Fibroblast of skin of back (primary cell): ENCODE measurements at regions not wholly inside any gene's neighbourhood (a gene's known extent, or its start where the extent isn't known, plus 50 kb on each side); places are given as distances from the start of the nearest gene placed in this dataset.
"Not testable (repeated sequence)": the region's sequence is repeated elsewhere in the genome, so short reads cannot be mapped to it uniquely, and the experiment has no call there.

Source experiments
- DNase-seq: peaks from one replicate; pipeline ENCODE4 v3.0.0-alpha.2; 2013

DNA sequence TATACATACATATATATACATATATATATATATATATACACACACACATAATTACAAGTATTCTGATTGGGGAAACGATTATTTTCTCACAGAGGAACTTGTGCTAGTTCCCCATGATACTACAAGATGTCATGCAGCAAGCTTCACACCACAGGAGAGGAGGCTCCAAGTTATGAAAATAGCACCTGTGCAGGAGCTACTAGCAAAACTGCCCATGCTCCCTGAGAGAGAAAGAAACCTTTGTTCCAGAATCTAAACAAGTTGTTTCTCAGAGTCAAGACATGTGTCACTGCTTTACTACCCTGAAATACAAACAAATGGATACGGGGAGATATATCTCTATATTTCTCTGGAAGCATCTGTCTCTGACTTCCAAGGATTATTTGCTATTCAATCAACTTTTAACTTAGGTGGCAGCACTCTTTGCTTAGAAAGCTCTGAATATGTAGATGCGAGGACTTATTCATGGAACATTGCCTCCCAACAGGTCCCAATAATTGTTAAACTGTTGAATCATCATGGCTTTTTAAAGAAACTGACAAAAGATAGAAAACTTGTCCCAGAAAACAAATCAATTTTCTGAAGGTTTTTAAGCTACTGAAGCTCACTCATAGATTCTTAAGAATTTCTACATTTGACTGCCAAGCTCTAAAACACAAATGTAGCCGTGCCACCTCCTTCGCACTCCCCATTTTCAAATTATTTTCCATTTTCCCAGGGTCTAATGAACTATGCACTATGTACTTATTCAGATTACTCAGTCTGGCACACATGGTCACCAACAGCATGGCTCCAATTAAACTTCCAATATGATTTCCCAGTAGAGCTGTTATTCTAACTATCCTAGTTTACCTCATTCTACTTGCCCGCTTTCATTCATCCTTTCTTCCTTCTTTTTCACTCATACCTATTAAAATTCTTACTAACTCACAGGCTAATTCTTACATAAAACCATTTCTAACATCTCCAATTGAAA lies 929.1 kb downstream of the LTN1 start:
- DNase-seq = no peak

DNA sequence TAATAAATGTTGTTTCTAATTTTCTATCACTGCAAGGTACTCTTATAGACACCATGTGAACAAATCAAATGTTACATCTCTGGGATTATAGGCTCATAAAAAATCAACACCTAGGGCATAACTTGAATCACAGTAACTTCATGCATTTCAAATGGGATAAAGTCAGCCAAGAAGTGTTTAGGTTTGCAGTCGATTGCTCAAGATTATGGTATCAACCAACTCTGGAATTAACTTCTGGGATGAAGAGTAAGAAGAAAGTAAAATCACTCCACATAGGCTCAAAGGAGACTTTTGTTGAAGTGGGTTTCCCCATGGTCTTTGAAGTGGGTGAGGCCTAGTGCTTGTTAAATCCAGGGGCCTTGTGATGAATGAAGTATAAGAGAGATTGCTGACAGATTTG lies 939.7 kb downstream of the LTN1 start:
- not testable (repeated sequence) for DNase-seq

DNA sequence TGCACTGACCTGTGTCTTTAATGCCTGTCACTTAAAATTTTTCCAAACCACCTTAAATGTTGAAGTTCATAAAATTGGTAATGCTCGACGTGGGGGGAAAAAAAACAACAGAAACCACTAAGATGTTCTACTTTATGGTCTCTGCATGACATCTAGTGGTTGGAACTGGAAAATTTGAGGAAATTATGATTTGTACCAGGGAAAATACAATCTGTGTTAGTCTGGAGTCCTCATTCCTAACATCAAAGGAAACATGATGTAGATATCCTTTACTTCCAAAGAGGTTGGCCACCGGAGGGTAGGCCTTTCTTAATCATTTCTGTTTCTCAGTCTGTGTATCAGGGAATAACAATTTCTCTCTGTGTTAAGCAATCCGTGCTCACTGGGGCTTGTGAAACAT lies 941.0 kb downstream of the LTN1 start:
- peak; percentile 51 for DNase-seq

DNA sequence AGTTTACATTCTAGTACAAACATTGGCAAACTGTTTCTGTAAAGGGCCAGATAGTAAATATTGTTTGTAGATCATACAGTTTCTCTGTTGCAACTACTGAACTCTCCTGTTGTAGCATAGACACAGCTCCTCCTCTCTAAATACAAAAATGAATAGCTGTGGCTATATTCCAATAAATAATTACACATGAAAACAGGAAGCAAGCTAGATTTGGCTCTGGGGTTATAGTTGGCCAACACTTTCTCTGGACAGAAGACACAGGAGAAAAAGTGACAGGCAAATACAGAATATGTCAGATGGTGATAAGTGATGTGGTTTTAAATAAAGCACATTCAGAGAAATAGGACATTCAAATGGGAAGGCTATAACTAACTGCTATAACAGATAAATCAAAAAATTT lies 957.0 kb downstream of the LTN1 start:
- DNase-seq = not testable (repeated sequence)

DNA sequence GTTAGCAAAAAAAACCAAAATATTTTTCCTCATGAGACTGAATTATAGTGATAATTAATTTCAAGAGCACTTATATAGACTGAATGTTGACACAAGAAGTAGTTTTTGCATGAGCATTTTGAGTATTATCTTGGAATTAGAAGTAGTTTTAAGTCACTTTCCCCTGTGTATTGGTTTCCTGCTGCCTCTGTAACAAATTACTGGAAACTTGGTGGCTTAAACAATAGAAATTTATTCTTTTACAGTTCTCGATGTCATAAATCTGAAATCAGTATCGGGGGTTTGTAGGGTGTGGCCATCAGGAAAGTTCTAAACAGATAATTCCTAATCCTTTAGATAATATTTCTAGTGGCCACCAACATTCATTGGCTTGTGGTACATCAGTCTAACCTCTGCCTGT lies 957.8 kb downstream of the LTN1 start:
- not testable (repeated sequence) for DNase-seq

DNA sequence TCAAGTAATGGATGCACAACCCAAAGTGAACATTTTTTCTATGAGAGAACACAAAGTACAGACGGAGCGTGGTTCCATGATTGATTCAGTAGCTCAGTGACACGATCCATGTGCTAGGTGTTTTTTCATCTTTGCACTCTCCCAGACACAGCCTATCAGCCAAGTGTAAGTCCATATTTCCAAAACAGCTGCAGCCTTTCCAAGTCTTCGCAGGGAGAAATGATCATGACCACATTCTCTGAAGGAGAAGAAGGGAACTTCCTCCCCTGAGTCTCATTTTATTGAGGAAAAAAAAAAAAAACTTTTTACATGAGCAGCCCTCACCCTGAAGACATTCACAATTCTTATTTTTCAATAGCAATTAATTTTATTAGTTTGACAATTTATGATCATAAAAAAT lies 958.3 kb downstream of the LTN1 start:
- not testable (repeated sequence) for DNase-seq

DNA sequence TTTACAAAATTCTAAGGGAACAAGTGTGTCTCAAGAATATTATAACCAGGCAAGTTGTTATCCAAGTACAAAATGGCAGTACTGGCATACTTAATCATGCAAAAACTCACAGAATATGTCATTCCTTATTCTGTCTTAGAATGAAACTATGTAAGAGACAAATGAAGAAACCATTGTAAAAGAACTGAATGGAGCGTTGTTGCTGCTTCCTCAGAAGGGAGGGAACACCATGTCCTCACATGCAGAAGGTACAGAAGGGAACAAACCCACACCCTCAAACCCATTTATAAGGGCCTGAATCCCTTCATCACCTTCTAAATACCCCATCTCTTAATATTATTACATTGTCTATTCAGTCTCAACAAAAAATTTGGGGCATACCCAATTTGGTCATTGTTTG lies 960.0 kb downstream of the LTN1 start:
- not testable (repeated sequence) for DNase-seq

DNA sequence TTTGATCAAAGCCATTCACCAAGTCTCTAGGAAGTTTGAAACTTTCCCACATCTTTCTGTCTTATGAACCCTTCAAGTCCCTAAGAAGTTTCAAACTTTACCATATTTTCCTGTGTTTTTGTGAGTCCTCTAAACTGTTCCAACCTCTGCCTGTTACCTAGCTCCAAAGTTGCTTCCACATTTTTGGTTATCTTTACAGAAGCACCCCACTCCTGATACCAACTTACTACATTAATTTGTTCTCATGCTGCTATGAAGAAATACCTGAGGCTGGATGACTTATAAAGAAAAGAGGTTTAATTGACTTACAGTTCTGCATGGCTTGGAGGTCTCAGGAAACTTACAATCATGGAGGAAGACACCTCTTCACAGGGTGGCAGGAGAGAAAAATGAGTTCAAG lies 961.6 kb downstream of the LTN1 start:
- DNase-seq = not testable (repeated sequence)

DNA sequence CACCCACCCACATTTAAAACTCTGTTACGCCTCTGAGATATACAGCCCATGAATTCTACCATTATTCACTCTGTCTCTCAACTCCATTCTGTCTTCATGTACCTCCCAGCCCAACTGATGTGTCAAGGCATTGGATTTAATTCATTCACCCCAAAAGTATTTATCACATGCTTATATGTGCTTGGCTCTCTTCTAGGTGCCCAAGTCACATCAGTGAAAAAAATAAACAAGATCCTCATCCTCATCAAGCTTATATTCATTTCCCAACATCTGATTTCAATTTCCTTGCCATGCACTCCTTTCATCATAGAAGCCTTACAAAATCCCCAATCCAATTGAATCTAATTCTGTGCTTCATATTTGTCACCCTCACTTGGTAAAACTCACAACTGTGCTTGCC lies 967.6 kb downstream of the LTN1 start:
- DNase-seq = no peak

DNA sequence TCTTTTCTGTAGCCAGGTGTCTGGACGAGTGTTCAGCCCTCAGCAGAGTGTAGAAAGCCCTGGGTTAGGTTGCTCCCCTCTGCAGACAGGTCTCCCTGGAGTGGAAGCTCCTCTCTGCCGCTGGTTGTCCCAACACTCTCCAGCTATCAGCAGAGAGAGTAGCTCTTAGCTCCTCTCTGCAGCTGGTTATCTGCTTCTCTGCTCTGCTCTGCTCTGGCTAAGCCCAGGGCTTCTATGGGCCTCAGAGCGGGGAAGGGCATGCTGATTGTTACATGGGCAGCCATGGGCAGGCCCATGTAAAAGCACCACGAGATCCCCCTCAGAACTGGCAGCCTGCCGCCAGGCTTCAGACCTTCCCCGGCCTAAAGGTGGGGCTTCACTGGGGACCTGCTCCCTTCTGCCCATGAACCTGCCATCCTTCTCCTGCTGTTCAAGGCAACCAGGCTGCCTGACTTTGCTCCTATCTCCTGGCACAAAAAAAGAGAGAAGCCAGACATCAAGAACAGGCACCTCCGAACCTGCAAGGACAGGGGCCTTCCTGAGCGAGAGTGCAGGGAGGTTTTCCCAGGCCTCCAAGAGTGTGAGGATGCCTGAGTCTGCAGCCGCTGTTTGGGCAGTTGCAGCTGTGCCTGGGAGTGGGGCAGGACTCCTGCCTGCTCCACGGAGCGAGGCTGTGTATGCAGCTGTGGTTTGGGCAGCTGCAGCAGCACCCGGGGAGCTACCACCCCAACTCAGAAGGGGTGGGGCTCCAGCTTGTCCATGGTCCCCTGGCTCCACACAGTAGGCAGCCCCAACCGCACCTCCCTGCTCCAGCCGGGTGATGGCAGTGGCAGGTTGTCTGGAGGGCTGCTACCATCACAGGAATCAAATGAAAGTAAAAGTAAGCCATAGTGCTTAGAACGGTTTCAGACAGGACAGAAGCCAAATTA lies 973.7 kb downstream of the LTN1 start:
- DNase-seq = peak; percentile 9

DNA sequence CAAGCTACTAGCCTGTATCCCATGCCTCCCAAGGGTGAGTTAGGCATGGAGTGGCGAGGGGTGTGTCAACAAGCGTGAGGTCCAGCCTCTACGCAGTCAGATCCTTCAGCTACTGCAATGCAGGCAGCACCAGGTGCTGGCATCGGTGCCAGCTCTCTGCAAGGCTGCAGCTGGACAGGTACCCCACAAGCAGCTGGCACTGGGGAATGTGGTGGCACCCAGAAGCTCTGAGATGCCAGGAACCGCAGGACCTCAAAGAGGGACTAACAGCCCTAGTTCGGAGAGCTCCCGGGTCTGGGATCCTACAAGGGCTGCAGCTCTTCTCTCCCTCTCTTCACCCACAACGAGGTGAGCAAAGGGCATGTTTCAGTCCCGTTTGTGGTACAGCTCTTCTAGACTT lies 974.5 kb downstream of the LTN1 start:
- no peak for DNase-seq

DNA sequence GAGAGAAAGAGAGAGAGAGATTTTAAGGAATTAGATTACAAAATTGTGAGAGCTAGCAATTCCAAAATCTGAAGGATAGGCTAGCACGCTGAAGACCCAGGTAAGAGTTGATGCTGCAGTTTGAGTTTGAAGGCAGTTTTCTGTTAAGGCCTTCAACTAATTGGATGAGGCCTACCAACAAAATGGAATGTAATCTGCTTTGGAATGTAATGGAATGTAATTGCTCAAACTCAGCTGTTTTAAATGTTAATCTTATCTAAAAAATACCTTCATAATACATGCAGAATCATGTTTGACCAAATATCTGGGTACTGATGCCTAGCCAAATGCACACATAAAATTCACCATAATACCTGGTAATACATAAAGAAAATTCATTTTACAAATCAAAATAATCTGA lies 976.1 kb downstream of the LTN1 start:
- peak; percentile 6 for DNase-seq

DNA sequence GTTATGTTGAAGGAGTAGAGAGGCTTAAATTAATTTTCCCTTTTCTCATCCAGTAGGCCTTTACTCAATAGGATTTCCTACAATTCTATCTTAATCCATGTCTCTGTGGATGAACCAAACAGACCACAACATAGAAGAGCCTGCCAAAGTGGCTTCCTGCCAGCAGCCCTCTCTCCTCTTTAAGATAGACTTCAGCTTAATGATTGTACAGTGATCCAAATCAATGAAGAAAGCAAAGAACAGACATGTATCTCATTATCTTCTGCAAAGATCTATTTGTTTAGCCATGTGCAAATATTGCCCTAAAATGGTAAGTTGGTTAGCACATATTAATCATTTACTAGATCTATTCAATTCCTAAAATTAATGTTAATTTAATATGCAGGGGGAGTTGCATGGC lies 979.6 kb downstream of the LTN1 start:
- not testable (repeated sequence) for DNase-seq

DNA sequence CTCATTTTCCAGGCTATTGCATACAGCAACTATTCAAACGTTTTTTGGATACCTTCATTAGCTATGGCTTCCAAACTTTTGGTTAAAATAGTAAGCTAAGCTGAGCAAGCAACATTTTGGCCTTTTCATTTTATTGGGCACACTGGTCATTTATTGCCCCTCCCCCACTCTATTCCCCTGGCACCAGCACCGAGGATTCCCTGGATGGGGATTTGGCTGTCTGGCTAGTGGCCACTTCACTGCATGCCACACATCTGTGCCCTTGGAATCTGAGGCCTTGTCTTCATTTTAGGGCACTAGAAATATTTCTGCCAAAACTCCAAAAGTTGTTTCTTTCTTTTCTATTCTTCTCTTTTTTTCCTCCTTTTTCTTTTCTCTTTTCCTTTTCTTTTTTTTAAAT lies 980.7 kb downstream of the LTN1 start:
- not testable (repeated sequence) for DNase-seq

DNA sequence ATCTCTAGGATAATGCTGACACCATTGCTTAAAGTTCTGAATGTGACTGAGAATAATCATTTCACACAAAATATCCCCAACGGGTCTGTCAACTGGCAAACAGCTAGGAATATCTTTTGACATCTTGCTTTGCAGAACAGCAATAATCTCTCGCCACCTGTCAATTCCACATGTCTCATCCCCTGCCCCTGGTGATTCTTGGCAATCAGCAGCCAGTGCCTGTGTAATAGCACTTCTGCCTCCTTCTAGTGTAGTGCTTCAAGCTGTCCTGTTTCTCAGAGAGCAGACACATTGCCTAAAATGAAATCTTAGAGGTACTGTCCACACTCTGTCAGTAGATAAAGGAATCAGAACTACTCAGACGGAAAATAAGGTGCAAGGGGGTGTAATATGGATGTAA lies 984.4 kb downstream of the LTN1 start:
- not testable (repeated sequence) for DNase-seq

DNA sequence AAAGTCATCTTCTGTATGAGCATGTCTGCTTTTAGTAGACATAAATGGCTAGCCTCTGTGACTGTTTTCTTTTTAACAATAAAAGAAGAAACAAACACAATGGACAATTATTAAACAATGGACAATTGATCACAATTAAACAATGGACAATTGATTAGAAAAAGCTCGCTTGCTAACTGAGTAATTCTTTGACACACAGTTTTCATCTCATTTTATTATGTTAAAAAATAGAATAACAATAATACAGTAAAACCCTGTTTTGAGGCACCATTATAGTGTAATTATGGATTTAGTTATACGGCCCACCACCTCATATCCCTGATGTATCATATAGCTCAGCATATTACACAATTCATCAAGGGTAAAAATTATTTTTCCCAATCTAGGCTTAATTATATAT lies 989.0 kb downstream of the LTN1 start:
- DNase-seq = not testable (repeated sequence)

DNA sequence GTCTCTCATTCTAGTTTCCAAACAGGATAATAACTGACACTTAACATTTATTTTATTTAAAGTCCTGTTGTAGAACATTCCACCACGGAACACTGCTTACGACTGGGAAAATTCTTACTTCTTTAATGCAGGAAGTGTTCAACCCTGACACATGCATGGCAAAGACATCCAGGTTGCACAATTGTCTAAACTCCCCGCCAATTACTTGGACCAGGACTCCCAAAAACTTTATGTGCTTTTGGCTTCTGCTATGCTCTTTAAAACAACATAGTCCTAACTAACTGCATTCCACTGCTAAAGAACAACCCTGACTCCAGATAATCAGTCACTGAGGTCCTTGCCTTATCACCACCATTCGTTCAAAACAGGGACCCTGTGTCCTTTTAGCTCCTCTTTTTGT lies 995.8 kb downstream of the LTN1 start:
- not testable (repeated sequence) for DNase-seq

DNA sequence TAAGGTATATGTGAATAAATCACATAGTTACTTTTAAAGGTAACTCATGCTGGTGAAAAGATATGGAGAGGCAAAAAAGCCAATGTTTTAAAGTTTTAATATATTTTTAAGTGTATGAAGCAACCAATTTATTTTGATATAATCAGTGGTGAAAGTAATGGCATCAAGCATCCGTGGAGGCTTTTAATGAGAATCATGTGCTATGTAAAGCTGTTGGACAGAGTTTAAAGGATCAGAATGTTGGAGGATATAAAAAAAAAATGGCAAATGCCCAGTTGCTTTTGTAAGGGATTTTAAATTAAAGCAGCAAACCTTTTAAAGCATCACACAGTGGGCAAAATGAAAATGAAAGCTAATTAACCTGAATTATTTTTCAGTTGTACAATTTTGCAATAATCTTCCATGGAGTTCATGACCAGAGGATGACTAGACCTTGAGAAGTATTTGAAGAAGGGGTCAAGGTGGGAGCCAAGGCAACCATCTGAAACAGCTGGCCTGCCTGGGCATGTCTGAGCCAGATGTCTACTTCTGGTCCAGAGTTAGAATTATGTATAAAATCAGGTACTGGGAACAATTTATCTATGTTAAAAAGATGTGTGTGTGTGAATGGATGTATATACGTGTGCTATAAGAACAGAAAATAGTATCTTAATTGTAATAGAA lies 1007.9 kb downstream of the LTN1 start:
- DNase-seq = not testable (repeated sequence)

DNA sequence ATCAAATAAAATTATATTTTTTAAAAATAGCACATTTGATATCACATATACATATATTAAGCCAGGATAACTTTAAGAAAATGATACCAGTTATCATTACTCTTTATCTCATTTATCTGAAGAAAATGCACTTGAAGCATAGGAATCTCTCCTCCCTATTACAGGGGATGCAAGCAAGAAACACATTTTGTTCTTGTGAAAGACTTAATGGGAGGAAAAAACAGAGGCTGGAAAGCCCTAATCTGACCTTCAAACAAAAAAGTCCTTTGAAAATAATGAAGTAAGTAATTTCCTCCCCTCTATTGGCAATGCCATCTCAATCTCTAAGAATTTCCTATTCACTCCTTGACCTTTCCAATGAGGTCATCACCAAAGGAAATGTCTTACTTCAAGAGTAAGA lies 1012.6 kb upstream of the ADAMTS5 start:
- not testable (repeated sequence) for DNase-seq

DNA sequence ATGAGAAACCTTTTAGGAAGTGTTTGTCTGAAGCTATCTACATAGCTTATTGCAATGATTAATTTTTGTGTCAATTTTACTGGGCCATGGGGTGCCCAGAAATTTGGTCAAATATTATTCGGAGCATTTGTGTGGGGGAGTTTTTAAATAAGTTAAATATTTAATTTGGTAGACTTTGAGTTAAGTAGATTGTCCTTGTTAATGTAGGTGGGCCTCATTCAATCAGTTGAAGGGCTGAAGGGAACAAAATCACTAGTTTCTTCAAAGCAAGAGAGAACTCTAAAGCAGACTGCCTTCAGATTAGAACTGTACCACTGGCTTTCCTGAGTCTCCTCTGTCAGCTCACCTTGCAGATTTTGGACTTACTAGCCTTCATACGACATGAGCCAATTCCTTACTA lies 1008.6 kb upstream of the ADAMTS5 start:
- DNase-seq = no peak

DNA sequence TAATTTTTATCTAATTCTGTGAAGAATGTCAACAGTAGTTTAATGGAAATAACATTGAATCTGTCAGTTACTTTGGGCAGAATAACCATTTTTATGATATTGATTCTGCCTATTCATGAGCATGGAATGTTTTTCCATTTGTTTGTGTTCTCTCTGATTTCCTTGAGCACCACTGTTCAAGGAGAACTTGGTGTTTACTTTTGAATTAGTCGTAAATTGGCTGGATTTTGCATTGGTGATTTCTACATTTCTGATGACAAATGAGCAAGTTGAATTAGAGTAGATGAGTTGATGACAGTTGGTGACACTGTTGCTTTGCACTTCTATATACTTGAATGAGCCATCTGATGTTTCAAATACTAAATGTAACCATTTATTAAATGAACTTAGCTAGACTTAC lies 1007.3 kb upstream of the ADAMTS5 start:
- peak; percentile 9 for DNase-seq

DNA sequence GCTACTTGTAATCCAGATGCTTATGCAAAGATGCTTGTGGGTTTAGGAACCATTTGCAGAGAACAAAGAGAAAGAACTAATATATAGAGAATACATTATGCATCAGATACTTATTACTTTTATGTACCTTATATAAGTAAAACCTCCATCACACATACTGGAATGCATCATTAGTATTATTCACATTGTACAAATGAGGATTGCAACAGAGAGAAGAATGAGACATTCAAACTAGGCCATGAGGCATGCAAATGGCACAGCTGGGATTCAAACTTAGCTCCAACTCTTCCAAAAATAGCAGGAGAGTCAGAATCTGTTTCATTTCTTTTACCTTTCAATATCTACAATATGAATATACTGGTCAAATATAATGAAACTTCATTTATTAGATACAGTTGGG lies 1001.4 kb upstream of the ADAMTS5 start:
- DNase-seq = not testable (repeated sequence)
